ENCODE measurements at regions not wholly inside any gene's neighbourhood (a gene's known extent, or its start where the extent isn't known, plus 50 kb on each side); places are given as distances from the start of the nearest gene placed in this dataset.

DNA sequence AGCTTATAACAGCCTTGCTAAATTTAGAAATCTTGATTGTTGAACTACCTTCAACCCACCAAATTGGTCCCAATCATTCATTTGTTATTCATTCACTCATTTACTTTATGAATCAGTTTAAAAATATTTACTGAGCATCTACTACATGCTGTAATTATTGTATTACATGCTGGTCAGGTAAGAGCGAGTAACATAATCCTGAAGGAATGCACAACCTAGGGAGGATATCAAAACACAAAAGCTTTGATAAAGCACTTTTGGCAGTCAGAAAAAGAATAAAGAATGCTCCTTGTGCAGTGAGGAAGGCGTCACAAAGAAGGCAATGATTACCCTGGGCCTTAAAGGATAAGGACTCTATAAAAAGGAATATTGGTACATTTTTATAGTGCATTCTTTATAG lies 518.9 kb upstream of the NR5A2 start:
- no peak overlapping the region for H3K27ac ChIP-seq (replicated peaks)
- TF ChIP-seq, protein P1, sequence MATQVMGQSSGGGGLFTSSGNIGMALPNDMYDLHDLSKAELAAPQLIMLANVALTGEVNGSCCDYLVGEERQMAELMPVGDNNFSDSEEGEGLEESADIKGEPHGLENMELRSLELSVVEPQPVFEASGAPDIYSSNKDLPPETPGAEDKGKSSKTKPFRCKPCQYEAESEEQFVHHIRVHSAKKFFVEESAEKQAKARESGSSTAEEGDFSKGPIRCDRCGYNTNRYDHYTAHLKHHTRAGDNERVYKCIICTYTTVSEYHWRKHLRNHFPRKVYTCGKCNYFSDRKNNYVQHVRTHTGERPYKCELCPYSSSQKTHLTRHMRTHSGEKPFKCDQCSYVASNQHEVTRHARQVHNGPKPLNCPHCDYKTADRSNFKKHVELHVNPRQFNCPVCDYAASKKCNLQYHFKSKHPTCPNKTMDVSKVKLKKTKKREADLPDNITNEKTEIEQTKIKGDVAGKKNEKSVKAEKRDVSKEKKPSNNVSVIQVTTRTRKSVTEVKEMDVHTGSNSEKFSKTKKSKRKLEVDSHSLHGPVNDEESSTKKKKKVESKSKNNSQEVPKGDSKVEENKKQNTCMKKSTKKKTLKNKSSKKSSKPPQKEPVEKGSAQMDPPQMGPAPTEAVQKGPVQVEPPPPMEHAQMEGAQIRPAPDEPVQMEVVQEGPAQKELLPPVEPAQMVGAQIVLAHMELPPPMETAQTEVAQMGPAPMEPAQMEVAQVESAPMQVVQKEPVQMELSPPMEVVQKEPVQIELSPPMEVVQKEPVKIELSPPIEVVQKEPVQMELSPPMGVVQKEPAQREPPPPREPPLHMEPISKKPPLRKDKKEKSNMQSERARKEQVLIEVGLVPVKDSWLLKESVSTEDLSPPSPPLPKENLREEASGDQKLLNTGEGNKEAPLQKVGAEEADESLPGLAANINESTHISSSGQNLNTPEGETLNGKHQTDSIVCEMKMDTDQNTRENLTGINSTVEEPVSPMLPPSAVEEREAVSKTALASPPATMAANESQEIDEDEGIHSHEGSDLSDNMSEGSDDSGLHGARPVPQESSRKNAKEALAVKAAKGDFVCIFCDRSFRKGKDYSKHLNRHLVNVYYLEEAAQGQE (IDR thresholded peaks at IDR 0.05; ENCODE audit: insufficient replicate concordance, low read depth) = no peak
- TF ChIP-seq GABPA (IDR thresholded peaks at IDR 0.05; ENCODE audit: low read depth) = no peak
- TF ChIP-seq, protein P2, sequence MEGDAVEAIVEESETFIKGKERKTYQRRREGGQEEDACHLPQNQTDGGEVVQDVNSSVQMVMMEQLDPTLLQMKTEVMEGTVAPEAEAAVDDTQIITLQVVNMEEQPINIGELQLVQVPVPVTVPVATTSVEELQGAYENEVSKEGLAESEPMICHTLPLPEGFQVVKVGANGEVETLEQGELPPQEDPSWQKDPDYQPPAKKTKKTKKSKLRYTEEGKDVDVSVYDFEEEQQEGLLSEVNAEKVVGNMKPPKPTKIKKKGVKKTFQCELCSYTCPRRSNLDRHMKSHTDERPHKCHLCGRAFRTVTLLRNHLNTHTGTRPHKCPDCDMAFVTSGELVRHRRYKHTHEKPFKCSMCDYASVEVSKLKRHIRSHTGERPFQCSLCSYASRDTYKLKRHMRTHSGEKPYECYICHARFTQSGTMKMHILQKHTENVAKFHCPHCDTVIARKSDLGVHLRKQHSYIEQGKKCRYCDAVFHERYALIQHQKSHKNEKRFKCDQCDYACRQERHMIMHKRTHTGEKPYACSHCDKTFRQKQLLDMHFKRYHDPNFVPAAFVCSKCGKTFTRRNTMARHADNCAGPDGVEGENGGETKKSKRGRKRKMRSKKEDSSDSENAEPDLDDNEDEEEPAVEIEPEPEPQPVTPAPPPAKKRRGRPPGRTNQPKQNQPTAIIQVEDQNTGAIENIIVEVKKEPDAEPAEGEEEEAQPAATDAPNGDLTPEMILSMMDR (IDR thresholded peaks at IDR 0.05; ENCODE audit: insufficient read depth, low read length) = no peak
- no peak for TF ChIP-seq SPI1 (IDR thresholded peaks at IDR 0.05; ENCODE audit: borderline replicate concordance, low read depth)
- H3K4me3 ChIP-seq (replicated peaks; ENCODE audit: insufficient read depth, low read length) = no peak overlapping the region
- H3K27me3 ChIP-seq (ENCODE audit: insufficient read depth, poor library complexity, severe bottlenecking) = no peaks in the 10 kb centered on the region
- DNase-seq (ENCODE audit: low read depth in 1 of 2, low spot score in 1 of 2) = no peak

DNA sequence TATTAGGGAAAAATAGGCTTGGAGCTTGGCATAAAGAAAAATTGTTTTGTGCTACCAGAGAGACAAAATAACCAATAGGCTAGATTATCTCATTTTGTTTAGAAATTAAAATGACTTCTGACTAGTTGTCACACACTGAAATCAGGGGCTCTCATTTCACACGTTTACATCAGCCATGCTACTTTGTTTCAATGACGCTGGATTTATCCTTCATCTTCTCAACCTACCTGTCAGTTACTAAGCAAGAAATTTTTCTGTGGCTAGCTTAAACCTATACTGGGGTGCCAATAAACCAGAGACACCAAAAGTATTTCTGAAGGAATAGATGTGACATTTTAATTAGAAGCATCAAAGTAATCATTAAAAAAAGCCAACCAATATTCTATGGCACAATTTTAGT lies 518.1 kb upstream of the NR5A2 start:
- no peak overlapping the region for H3K27ac ChIP-seq (replicated peaks)
- H3K27me3 ChIP-seq (ENCODE audit: insufficient read depth, poor library complexity, severe bottlenecking) = no peaks in the 10 kb centered on the region
- TF ChIP-seq POLR2AphosphoS5 (IDR thresholded peaks at IDR 0.05; ENCODE audit: low read depth) (no peak), SPI1 (IDR thresholded peaks at IDR 0.05; ENCODE audit: borderline replicate concordance, low read depth) (no peak), GABPA (IDR thresholded peaks at IDR 0.05; ENCODE audit: low read depth) (no peak)
- TF ChIP-seq, protein P1 (IDR thresholded peaks at IDR 0.05; ENCODE audit: insufficient replicate concordance, low read depth) = no peak
- TF ChIP-seq, protein P2 (IDR thresholded peaks at IDR 0.05; ENCODE audit: insufficient read depth, low read length) = no peak
- no peak for DNase-seq (ENCODE audit: low read depth in 1 of 2, low spot score in 1 of 2)
- no peak overlapping the region for H3K4me3 ChIP-seq (replicated peaks; ENCODE audit: insufficient read depth, low read length)

DNA sequence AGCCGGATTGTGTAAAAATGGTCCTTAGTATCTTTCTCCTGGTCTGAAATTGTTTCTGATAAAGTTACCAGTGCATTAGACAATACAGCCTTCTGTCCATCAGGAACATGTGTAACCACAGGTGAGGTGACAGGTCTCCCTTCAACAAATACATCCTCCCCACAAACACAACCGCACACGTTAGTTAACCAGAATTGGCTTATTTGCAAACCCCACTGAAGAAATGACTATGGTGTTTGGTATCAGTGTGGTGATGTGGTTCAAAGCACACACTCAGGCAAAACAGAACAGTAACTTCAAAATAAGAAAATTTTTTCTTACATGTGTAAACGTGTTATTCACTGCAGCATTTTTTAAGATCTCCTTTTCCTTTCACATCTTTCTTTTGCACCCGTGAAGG lies 517.2 kb upstream of the NR5A2 start:
- Histone ChIP-seq H3K27ac (replicated peaks) (no peak overlapping the region), H3K27me3 (ENCODE audit: insufficient read depth, poor library complexity, severe bottlenecking) (no peaks in the 10 kb centered on the region), H3K4me3 (replicated peaks; ENCODE audit: insufficient read depth, low read length) (no peak overlapping the region)
- TF ChIP-seq GABPA (IDR thresholded peaks at IDR 0.05; ENCODE audit: low read depth) = no peak
- no peak for TF ChIP-seq SPI1 (IDR thresholded peaks at IDR 0.05; ENCODE audit: borderline replicate concordance, low read depth)
- TF ChIP-seq POLR2AphosphoS5 (IDR thresholded peaks at IDR 0.05; ENCODE audit: low read depth) = no peak
- TF ChIP-seq, protein P1 (IDR thresholded peaks at IDR 0.05; ENCODE audit: insufficient replicate concordance, low read depth) = no peak
- TF ChIP-seq, protein P2 (IDR thresholded peaks at IDR 0.05; ENCODE audit: insufficient read depth, low read length) = no peak
- no peak for DNase-seq (ENCODE audit: low read depth in 1 of 2, low spot score in 1 of 2)

All from HL-60 (cell line).